ENCODE measurements at regions not wholly inside any gene's neighbourhood (a gene's known extent, or its start where the extent isn't known, plus 50 kb on each side); places are given as distances from the start of the nearest gene placed in this dataset.
"Not testable (repeated sequence)": the region's sequence is repeated elsewhere in the genome, so short reads cannot be mapped to it uniquely, and the experiment has no call there.

GRCh38 chr11:44388828-44389657 lies 79.1 kb upstream of the ALX4 start:
- DNase-seq: no peak

DNA sequence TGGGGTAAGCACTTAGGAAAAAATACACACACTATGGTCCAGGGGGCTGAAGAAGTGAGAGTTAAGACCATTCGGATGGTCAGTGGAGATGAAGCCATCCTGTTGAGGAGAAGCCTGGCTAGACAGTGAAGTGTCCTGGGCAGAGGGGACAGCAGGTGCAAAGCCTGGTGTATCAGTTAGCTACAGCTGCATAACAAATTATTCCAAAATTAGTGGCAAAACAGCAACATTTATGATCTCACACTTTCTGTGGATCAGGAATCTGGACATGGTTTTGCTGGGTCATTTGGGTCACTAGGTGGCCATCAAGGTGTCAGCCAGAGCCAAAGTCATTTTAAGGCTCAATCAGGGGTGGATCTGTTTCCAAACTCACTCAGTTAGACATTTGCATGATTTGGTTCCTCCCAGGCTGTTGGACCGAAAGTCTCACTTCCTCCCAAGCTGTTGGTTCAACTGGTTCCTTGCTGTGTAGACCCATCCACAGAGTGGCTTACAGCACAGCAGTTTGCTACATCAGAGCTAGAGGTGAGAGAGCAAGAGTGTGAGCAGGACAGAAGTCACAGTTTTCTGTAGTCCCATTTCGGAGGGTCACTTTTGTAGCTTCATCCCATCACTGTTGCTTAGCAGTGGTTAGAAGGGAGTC lies 80.1 kb upstream of the ALX4 start:
- no peak for DNase-seq

DNA sequence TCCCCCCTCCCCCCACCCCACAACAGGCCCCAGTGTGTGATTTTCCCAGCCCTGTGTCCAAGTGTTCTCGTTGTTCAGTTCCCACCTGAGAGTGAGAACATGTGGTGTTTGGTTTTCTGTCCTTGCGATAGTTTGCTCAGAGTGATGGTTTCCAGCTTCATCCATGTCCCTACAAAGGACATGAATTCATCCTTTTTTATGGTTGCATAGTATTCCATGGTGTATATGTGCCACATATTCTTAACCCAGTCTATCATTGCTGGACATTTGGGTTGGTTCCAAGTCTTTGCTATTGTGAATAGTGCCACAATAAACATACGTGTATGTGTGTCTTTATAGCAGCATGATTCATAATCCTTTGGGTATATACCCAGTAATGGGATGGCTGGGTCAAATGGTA lies 81.1 kb upstream of the ALX4 start:
- not testable (repeated sequence) for DNase-seq

DNA sequence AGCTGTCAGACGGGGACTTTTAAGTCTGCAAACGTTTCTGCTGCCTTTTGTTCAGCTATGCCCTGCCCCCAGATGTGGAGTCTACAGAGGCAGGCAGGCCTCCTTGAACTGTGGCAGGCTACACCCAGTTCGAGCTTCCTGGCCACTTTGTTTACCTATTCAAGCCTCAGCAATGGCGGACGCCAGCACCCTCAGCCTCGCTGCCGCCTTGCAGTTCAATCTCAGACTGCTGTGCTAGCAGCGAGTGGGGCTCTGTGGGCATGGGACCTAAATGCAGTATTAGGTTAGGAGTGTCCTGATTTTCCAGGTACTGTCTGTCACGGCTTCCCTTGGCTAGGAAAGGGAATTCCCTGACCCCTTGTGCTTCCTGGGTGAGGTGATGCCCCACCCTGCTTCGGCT lies 86.8 kb upstream of the ALX4 start:
- not testable (repeated sequence) for DNase-seq

GRCh38 chr11:44397586-44398178 lies 87.7 kb upstream of the ALX4 start:
- DNase-seq: no peak

DNA sequence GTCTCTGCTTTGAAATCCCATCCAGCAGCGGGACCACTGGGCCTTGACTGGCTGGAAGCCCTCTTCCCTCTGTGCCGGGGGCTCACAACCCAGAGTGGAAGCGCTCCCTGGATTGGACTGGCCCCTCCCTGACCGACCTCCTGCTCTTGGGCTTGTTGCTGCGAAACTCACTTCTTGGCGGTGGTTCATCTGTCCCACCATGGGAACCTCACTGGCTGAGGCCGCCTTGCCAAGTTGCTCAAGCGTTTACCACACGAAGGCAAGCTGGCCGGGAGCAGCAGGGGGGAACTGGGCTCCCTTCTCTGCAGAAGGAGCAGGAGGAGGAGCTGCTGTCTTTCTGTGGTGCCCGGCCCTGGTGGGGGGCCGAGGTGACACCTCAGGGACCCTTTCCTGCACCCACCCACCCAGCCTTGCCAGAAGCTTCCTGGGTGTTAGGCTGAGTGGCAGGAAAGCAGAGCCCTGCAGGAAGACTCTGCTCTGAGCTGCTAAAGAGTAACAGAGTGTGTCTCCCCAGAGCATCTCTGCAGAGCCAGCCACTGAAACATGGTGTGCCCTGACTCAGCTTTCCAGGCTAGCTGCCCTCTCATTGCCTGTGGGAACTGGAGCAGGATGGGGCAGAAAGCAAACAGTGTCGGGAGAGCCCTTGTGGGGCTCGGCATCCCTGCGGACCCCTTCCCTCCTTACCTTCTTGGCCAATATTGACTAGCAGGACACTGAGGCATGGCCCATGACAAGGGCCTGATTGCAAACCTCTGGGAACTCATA lies 88.5 kb upstream of the ALX4 start:
- DNase-seq: no peak

- no peak for DNase-seq
Measured at GRCh38 chr11:44399968-44400367, 90.0 kb upstream of the ALX4 start.

- no peak for DNase-seq
Measured at GRCh38 chr11:44400431-44400830, 90.5 kb upstream of the ALX4 start.

- no peak for DNase-seq
Measured at GRCh38 chr11:44402466-44403075, 92.6 kb upstream of the ALX4 start.

- DNase-seq: no peak
Measured at GRCh38 chr11:44403176-44403575, 93.2 kb upstream of the ALX4 start.

DNA sequence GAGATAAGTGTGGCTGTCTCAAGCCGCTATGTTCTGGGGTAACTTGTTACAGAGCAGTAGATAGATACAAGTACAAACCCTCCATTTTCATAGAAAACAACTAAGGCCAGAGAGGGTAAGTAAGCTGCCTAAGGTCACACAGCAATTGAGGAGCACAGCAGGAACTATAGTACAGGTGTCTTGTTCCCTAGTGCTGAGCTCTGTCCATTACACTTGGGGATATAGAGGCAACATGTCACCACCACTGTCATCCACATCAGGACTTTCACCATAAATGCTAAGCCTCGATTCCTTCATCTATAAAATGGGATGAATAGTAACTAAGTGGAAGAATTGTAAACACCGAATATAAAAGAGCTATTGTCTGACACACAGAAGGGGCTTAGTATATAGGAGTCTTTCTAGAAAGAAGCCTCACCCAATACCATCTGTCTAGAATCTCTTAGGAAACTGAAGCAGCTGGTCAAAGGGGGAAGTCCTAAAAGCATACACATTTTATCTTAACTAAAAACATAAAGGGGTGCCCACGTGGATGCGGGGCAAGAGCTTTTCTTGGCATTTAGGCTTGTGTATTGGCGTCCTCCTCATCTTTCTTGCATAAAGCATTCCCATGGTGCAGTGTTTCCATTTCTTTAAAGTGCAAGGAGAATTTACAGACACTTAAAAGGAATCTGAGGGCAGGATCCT lies 93.8 kb upstream of the ALX4 start:
- no peak for DNase-seq

- no peak for DNase-seq
Measured at GRCh38 chr11:44404301-44404700, 94.4 kb upstream of the ALX4 start.

DNA sequence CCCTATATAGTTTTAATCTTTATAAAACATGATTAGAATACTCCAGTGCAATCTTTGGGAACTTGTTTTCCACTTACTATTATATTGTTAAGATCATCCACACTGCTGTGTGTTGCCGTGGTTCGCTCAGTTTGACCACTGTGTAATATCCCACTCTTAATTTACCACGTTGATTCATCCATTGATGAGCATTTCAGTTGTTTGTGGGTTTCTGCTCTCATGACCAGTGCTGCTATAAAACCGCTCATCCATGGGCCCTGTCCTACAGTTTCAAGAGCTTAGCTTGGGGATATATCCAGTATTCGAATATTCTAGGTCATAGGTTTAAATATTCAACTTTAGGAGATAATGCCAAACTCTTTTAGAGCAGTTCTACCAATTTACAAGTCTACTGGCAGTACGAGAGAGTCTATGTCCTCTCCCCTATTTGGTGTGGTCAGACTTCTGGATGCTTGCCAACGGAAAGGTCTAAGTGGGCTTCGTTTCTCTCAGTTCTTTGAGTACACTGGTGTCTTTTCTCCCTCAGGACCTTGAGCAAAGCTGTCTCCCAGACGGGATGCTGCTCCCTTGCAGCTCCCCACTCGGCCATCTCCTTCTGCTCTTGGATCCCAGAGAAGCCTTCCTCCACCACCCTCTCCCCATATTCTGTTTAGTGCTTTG lies 94.9 kb upstream of the ALX4 start:
- DNase-seq: no peak

GRCh38 chr11:44407211-44407996 lies 97.5 kb upstream of the ALX4 start:
- no peak for DNase-seq

GRCh38 chr11:44408141-44408540 lies 98.2 kb upstream of the ALX4 start:
- DNase-seq: no peak

- no peak for DNase-seq
Measured at GRCh38 chr11:44408711-44409470, 99.0 kb upstream of the ALX4 start.

GRCh38 chr11:44409558-44410236 lies 99.8 kb upstream of the ALX4 start:
- no peak for DNase-seq

- DNase-seq: no peak
Measured at GRCh38 chr11:44416776-44417175, 106.8 kb upstream of the ALX4 start.

- no peak for DNase-seq
Measured at GRCh38 chr11:44417731-44418455, 108.0 kb upstream of the ALX4 start.
